H1 (cell line): ENCODE measurements at regions not wholly inside any gene's neighbourhood (a gene's known extent, or its start where the extent isn't known, plus 50 kb on each side); places are given as distances from the start of the nearest gene placed in this dataset.

Experiments
- CTCF ChIA-PET: fragments of 300-600 bp; sonication (Branson Sonifier 250); formaldehyde crosslinking; loops from one replicate; lab custom pipeline; 2021; ENCODE audit not compliant: partially characterized antibody; lab: Charles Lee
- POLR2A ChIA-PET: fragments of 300-600 bp; sonication (Branson Sonifier 250); formaldehyde crosslinking; loops from one replicate; lab custom pipeline; 2021; ENCODE audit warnings: inconsistent platforms; ENCODE audit not compliant: partially characterized antibody; lab: Charles Lee
- DNase-seq, 2 experiments: peaks; one replicate each; pipeline versions ENCODE4 v3.0.0 to v3.0.0-alpha.2; 2010 to 2022; ENCODE audit warnings: low spot score in 2 of 2, low read depth in 1 of 2, mixed read lengths in 1 of 2
- FAIRE-seq: peaks from 2 replicates; lab custom pipeline; 2011; peaks lifted over from hg19 to GRCh38; lab: Jason Lieb, UNC
- H2AFZ ChIP-seq: 2 replicates; pipeline ENCODE4 v1.8.1; 2012; ENCODE audit warnings: low read length, inconsistent platforms
- H2AK5ac ChIP-seq: 2 replicates; pipeline ENCODE4 v1.6.1; 2013; ENCODE audit warnings: low read depth, low read length
- H2BK120ac ChIP-seq: replicated peaks from 2 replicates; pipeline ENCODE3; 2013; ENCODE audit warnings: low read depth, low read length, inconsistent platforms
- H2BK12ac ChIP-seq: 2 replicates; pipeline ENCODE4 v1.6.1; 2013; ENCODE audit warnings: low read depth, low read length
- H2BK15ac ChIP-seq: 2 replicates; pipeline ENCODE4 v1.6.1; 2013; ENCODE audit warnings: low read length
- H2BK20ac ChIP-seq: 2 replicates; pipeline ENCODE4 v1.6.1; 2013; ENCODE audit warnings: low read length
- H2BK5ac ChIP-seq: 2 replicates; pipeline ENCODE4 v1.6.1; 2013; ENCODE audit warnings: low read depth, low read length
- H3K14ac ChIP-seq: 2 replicates; pipeline ENCODE4 v1.6.1; 2013; ENCODE audit warnings: inconsistent platforms; ENCODE audit not compliant: insufficient read length
- H3K18ac ChIP-seq: 2 replicates; pipeline ENCODE4 v1.6.1; 2013; ENCODE audit warnings: low read length; ENCODE audit errors: extremely low read depth
- H3K23ac ChIP-seq: 2 replicates; pipeline ENCODE4 v1.6.1; 2013; ENCODE audit warnings: inconsistent platforms; ENCODE audit not compliant: insufficient read length
- H3K23me2 ChIP-seq: 2 replicates; pipeline ENCODE4 v1.6.1; 2013; ENCODE audit warnings: low read depth, low read length
- H3K27ac ChIP-seq: 2 replicates; pipeline ENCODE4 v1.6.1; 2011; ENCODE audit warnings: low read depth, low read length, inconsistent platforms
- H3K27me3 ChIP-seq, 4 experiments: replicated peaks in 1 of 4; 1 replicate in 1 of 4; 2 replicates in 3 of 4; pipeline versions ENCODE4 v1.6.1 to v1.8.1; 2011 to 2013; ENCODE audit warnings: low read length in 3 of 4, mild to moderate bottlenecking in 3 of 4, inconsistent platforms in 2 of 4, mixed read lengths in 2 of 4, moderate library complexity in 1 of 4; ENCODE audit not compliant: control insufficient read depth in 3 of 4, insufficient read depth in 3 of 4; ENCODE audit errors: extremely low read depth in 1 of 4
- H3K36me3 ChIP-seq, 4 experiments: 2 replicates each; pipeline versions ENCODE4 v1.6.1 to v1.8.1; 2011 to 2013; ENCODE audit warnings: mild to moderate bottlenecking in 4 of 4, low read length in 3 of 4, moderate library complexity in 2 of 4, control low read depth in 1 of 4, inconsistent platforms in 1 of 4; ENCODE audit not compliant: insufficient read depth in 4 of 4, control insufficient read depth in 2 of 4
- H3K4ac ChIP-seq: replicated peaks from 2 replicates; pipeline ENCODE3; 2013; ENCODE audit warnings: low read length, low read depth, mixed read lengths, inconsistent platforms; ENCODE audit not compliant: insufficient read length
- H3K4me1 ChIP-seq, 4 experiments: replicated peaks in 1 of 4; 1 replicate in 1 of 4; 2 replicates in 3 of 4; pipeline versions ENCODE4 v1.6.1 to v1.8.1; 2011 to 2013; ENCODE audit warnings: low read length in 3 of 4, inconsistent platforms in 2 of 4, mixed read lengths in 1 of 4; ENCODE audit not compliant: insufficient read depth in 4 of 4, control insufficient read depth in 3 of 4
- H3K4me2 ChIP-seq, 2 experiments: 2 replicates each; pipeline versions ENCODE4 v1.6.1 to v1.8.1; 2011 to 2013; ENCODE audit warnings: low read depth in 2 of 2, low read length in 2 of 2, control low read depth in 1 of 2, inconsistent platforms in 1 of 2, mild to moderate bottlenecking in 1 of 2; ENCODE audit not compliant: insufficient read depth in 1 of 2
- H3K4me3 ChIP-seq, 4 experiments: fragments of 200-600, 300-600 bp in 1 of 4; sonication (generic), shearing (Covaris generic), sonication (Bioruptor Twin) in 1 of 4; 2 replicates each; pipeline versions ENCODE4 v1.5.1 to v1.8.1; 2011 to 2016; ENCODE audit warnings: low read length in 4 of 4, low read depth in 3 of 4, control low read depth in 2 of 4, inconsistent platforms in 2 of 4, mild to moderate bottlenecking in 2 of 4, mixed read lengths in 1 of 4, moderate library complexity in 1 of 4; ENCODE audit not compliant: insufficient read depth in 2 of 4; ENCODE audit errors: extremely low read depth in 1 of 4
- H3K56ac ChIP-seq: replicated peaks from 2 replicates; pipeline ENCODE3; 2013; ENCODE audit warnings: low read depth, mild to moderate bottlenecking, mixed read lengths, low read length, inconsistent platforms; ENCODE audit not compliant: insufficient read length
- H3K79me1 ChIP-seq: 2 replicates; pipeline ENCODE4 v1.6.1; 2013; ENCODE audit warnings: low read depth, low read length, control low read depth
- H3K79me2 ChIP-seq, 2 experiments: 2 replicates each; pipeline versions ENCODE4 v1.6.1 to v1.8.1; 2012 to 2013; ENCODE audit warnings: low read length in 2 of 2, mild to moderate bottlenecking in 2 of 2, inconsistent platforms in 1 of 2; ENCODE audit not compliant: insufficient read depth in 2 of 2, control insufficient read depth in 1 of 2
- H3K9ac ChIP-seq, 4 experiments: replicated peaks in 1 of 4; 1 replicate in 1 of 4; 2 replicates in 3 of 4; pipeline versions ENCODE4 v1.6.1 to v1.8.1; 2011 to 2013; ENCODE audit warnings: low read depth in 3 of 4, low read length in 3 of 4, control low read depth in 2 of 4, mild to moderate bottlenecking in 2 of 4, moderate library complexity in 2 of 4, inconsistent platforms in 1 of 4; ENCODE audit errors: extremely low read depth in 1 of 4
- H3K9me3 ChIP-seq, 2 experiments: 2 replicates each; pipeline versions ENCODE4 v1.6.1 to v1.8.1; 2012 to 2013; ENCODE audit warnings: mild to moderate bottlenecking in 2 of 2, moderate library complexity in 2 of 2, control low read depth in 1 of 2, inconsistent platforms in 1 of 2, low read depth in 1 of 2, low read length in 1 of 2, mixed read lengths in 1 of 2; ENCODE audit not compliant: insufficient read depth in 2 of 2
- H4K20me1 ChIP-seq, 2 experiments: replicated peaks in 1 of 2; 2 replicates each; pipeline versions ENCODE3 to v1.8.1; 2011 to 2013; ENCODE audit warnings: inconsistent platforms in 2 of 2, low read length in 2 of 2, mild to moderate bottlenecking in 1 of 2; ENCODE audit not compliant: insufficient read depth in 2 of 2, control insufficient read depth in 1 of 2
- H4K5ac ChIP-seq: 2 replicates; pipeline ENCODE4 v1.6.1; 2013; ENCODE audit warnings: low read length, low read depth, mixed read lengths, inconsistent platforms; ENCODE audit not compliant: insufficient read length
- H4K8ac ChIP-seq: 2 replicates; pipeline ENCODE4 v1.8.0; 2013; ENCODE audit warnings: mild to moderate bottlenecking, moderate library complexity, low read length, inconsistent platforms; ENCODE audit not compliant: insufficient read depth; ENCODE audit errors: extremely low read depth
- H4K91ac ChIP-seq: replicated peaks from 2 replicates; pipeline ENCODE3; 2013; ENCODE audit warnings: low read length, mixed read lengths, inconsistent platforms; ENCODE audit not compliant: insufficient read length
- BCL11A ChIP-seq, 2 experiments: IDR thresholded peaks; one replicate each; pipeline ENCODE4 v1.6.1; 2011; ENCODE audit warnings: low read depth in 2 of 2, low read length in 2 of 2, mild to moderate bottlenecking in 2 of 2
- EP300 ChIP-seq, 2 experiments: IDR thresholded peaks; 1 replicate in 1 of 2; 2 replicates in 1 of 2; pipeline ENCODE4 v1.6.1; 2011 to 2012; ENCODE audit warnings: low read depth in 2 of 2, low read length in 2 of 2, mild to moderate bottlenecking in 2 of 2, borderline replicate concordance in 1 of 2, inconsistent platforms in 1 of 2, moderate library complexity in 1 of 2
- KDM1A ChIP-seq: fragments of 200-600, 300-600 bp; sonication (generic); IDR thresholded peaks from 2 replicates; pipeline ENCODE4 v1.7.1; 2016; ENCODE audit warnings: mild to moderate bottlenecking, low read length, borderline replicate concordance
- RFX5 ChIP-seq: IDR thresholded peaks from 2 replicates; pipeline ENCODE4 v1.6.1; 2011; ENCODE audit warnings: low read depth, low read length, improper control_type of control experiment, borderline replicate concordance
- SUZ12 ChIP-seq: fragments of 200-600 bp; sonication (generic); IDR thresholded peaks from 2 replicates; pipeline ENCODE4 v1.6.1; 2012; ENCODE audit warnings: mild to moderate bottlenecking, inconsistent platforms, low read length, moderate library complexity, mixed read lengths
- TF ChIP-seq, protein P1 (sequence below), 3 experiments: IDR thresholded peaks; 1 replicate in 2 of 3; 2 replicates in 1 of 3; pipeline versions ENCODE4 v1.5.1 to v1.6.1; 2011; ENCODE audit warnings: low read length in 3 of 3, mild to moderate bottlenecking in 3 of 3, inconsistent platforms in 2 of 3, low read depth in 1 of 3, moderate library complexity in 1 of 3; ENCODE audit not compliant: insufficient read depth in 1 of 3; ENCODE audit errors: control extremely low read depth in 1 of 3

DNA sequence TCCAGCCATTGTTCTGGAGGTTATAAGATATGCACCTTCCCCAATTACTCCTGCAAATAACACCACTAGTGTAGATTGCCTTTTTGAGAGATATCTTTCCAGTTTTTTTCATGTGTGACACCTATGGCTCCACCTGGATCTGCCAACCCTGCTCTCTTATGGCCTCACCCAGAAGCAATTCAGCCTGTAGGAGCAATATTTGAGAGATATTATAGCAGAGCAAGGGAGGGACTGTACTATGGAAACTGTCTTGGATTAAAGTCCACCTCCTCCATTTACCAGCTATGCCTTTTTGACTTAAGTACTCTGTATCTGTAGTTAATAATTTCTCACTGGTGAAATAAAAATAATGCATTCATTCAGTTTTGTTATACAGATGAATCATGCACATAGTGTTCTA is 803.5 kb downstream of the NLGN4X start:
- H3K23ac ChIP-seq, result no peak overlapping the region
- no peak overlapping the region for H4K8ac ChIP-seq
- no peak overlapping the region for H2AK5ac ChIP-seq
- no peak overlapping the region for H4K91ac ChIP-seq
- no peaks in the 10 kb centered on the region for H3K4me1 ChIP-seq
- no peak overlapping the region for H3K4me3 ChIP-seq
- H3K27me3 ChIP-seq, result no peaks in the 10 kb centered on the region
- no peak overlapping the region for H3K4me2 ChIP-seq
- ChIA-PET POLR2A (no interaction called here), CTCF (no interaction called here)
- H4K20me1 ChIP-seq, result no peaks in the 10 kb centered on the region
- no peak overlapping the region for H3K18ac ChIP-seq
- no peak overlapping the region for H2BK15ac ChIP-seq
- no peak overlapping the region for H3K56ac ChIP-seq
- no peak for DNase-seq
- H3K9ac ChIP-seq, result no peak overlapping the region
- FAIRE-seq, result no peak
- H3K23me2 ChIP-seq, result no peaks in the 10 kb centered on the region
- TF ChIP-seq KDM1A, result no peak
- no peak for TF ChIP-seq BCL11A (IDR thresholded peaks at IDR 0.05; ENCODE audit: low read depth in 2 of 2, low read length in 2 of 2)
- TF ChIP-seq, protein P1, sequence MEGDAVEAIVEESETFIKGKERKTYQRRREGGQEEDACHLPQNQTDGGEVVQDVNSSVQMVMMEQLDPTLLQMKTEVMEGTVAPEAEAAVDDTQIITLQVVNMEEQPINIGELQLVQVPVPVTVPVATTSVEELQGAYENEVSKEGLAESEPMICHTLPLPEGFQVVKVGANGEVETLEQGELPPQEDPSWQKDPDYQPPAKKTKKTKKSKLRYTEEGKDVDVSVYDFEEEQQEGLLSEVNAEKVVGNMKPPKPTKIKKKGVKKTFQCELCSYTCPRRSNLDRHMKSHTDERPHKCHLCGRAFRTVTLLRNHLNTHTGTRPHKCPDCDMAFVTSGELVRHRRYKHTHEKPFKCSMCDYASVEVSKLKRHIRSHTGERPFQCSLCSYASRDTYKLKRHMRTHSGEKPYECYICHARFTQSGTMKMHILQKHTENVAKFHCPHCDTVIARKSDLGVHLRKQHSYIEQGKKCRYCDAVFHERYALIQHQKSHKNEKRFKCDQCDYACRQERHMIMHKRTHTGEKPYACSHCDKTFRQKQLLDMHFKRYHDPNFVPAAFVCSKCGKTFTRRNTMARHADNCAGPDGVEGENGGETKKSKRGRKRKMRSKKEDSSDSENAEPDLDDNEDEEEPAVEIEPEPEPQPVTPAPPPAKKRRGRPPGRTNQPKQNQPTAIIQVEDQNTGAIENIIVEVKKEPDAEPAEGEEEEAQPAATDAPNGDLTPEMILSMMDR (IDR thresholded peaks at IDR 0.05; ENCODE audit: control extremely low read depth in 1 of 3, insufficient read depth in 1 of 3, low read depth in 1 of 3, low read length in 3 of 3), result no peak
- no peak for TF ChIP-seq SUZ12
- TF ChIP-seq EP300 (IDR thresholded peaks at IDR 0.05; ENCODE audit: borderline replicate concordance in 1 of 2, low read depth in 2 of 2, low read length in 2 of 2), result no peak
- TF ChIP-seq RFX5, result no peak
- TF ChIP-seq, all 59 proteins: peak for 0
- Histone ChIP-seq H3K79me2 (no peaks in the 10 kb centered on the region), H3K9me3 (no peaks in the 10 kb centered on the region), H2AFZ (no peak overlapping the region), H2BK12ac (no peak overlapping the region), H2BK20ac (no peak overlapping the region), H2BK120ac (no peak overlapping the region), H3K14ac (no peak overlapping the region), H4K5ac (no peak overlapping the region), H3K27ac (no peak overlapping the region), H3K36me3 (no peaks in the 10 kb centered on the region), H2BK5ac (no peak overlapping the region), H3K4ac (no peak overlapping the region), H3K79me1 (no peaks in the 10 kb centered on the region)
